ENCODE measurements at regions not wholly inside any gene's neighbourhood (a gene's known extent, or its start where the extent isn't known, plus 50 kb on each side); places are given as distances from the start of the nearest gene placed in this dataset.

GRCh38 chr20:39214828-39215227 is 252.7 kb downstream of the DHX35 start:
- H3K9me3 ChIP-seq (ENCODE audit: low read length) = no peaks in the 10 kb centered on the region
- H3K4me3 ChIP-seq (ENCODE audit: low read depth, low read length, poor library complexity, severe bottlenecking) = no peak overlapping the region
- no peak overlapping the region for H3K4me2 ChIP-seq (ENCODE audit: low read length)
- H3K27ac ChIP-seq (ENCODE audit: low read depth, low read length, poor library complexity, severe bottlenecking) = no peak overlapping the region
- no peaks in the 10 kb centered on the region for H3K79me2 ChIP-seq (ENCODE audit: insufficient read depth, low read length)
- no peak overlapping the region for H2AFZ ChIP-seq (ENCODE audit: low read length)
- H4K20me1 ChIP-seq (ENCODE audit: insufficient read depth, low read length) = no peaks in the 10 kb centered on the region
- no peaks in the 10 kb centered on the region for H3K9me2 ChIP-seq (ENCODE audit: low read depth, low read length)
- TF ChIP-seq CTCF (IDR thresholded peaks at IDR 0.05; ENCODE audit: low read length) (no peak), EZH2 (IDR thresholded peaks at IDR 0.05; ENCODE audit: borderline replicate concordance, low read length) (no peak)
- H3K36me3 ChIP-seq (ENCODE audit: insufficient read depth, low read length) = no peaks in the 10 kb centered on the region
- no peak overlapping the region for H3K9ac ChIP-seq (ENCODE audit: low read length)
- no peaks in the 10 kb centered on the region for H3K27me3 ChIP-seq (ENCODE audit: insufficient read depth, low read length)
- no peaks in the 10 kb centered on the region for H3F3A ChIP-seq (ENCODE audit: insufficient read depth, low read length)
- H3K4me1 ChIP-seq (ENCODE audit: insufficient read depth, low read length, severe bottlenecking) = no peaks in the 10 kb centered on the region

GRCh38 chr20:39213476-39214145 is 251.5 kb downstream of the DHX35 start:
- Histone ChIP-seq H3K4me1 (ENCODE audit: insufficient read depth, low read length, severe bottlenecking) (no peaks in the 10 kb centered on the region), H3K79me2 (ENCODE audit: insufficient read depth, low read length) (no peaks in the 10 kb centered on the region), H3K36me3 (ENCODE audit: insufficient read depth, low read length) (no peaks in the 10 kb centered on the region), H2AFZ (ENCODE audit: low read length) (no peak overlapping the region), H3K4me2 (ENCODE audit: low read length) (no peak overlapping the region), H3K9ac (ENCODE audit: low read length) (no peak overlapping the region), H3K27me3 (ENCODE audit: insufficient read depth, low read length) (no peaks in the 10 kb centered on the region; the same call in 1 of the 2 replicates), H3F3A (ENCODE audit: insufficient read depth, low read length) (no peaks in the 10 kb centered on the region), H4K20me1 (ENCODE audit: insufficient read depth, low read length) (no peaks in the 10 kb centered on the region), H3K27ac (ENCODE audit: low read depth, low read length, poor library complexity, severe bottlenecking) (no peak overlapping the region), H3K9me3 (ENCODE audit: low read length) (no peaks in the 10 kb centered on the region), H3K4me3 (ENCODE audit: low read depth, low read length, poor library complexity, severe bottlenecking) (no peak overlapping the region), H3K9me2 (ENCODE audit: low read depth, low read length) (no peaks in the 10 kb centered on the region)
- TF ChIP-seq EZH2 (IDR thresholded peaks at IDR 0.05; ENCODE audit: borderline replicate concordance, low read length) = no peak
- no peak for TF ChIP-seq CTCF (IDR thresholded peaks at IDR 0.05; ENCODE audit: low read length)

- no peak overlapping the region for H3K27ac ChIP-seq (ENCODE audit: low read depth, low read length, poor library complexity, severe bottlenecking)
- H3K4me1 ChIP-seq (ENCODE audit: insufficient read depth, low read length, severe bottlenecking) = no peaks in the 10 kb centered on the region
- no peaks in the 10 kb centered on the region for H3K36me3 ChIP-seq (ENCODE audit: insufficient read depth, low read length)
- H3F3A ChIP-seq (ENCODE audit: insufficient read depth, low read length) = no peaks in the 10 kb centered on the region
- TF ChIP-seq CTCF (IDR thresholded peaks at IDR 0.05; ENCODE audit: low read length) = no peak
- TF ChIP-seq EZH2 (IDR thresholded peaks at IDR 0.05; ENCODE audit: borderline replicate concordance, low read length) = no peak
- H3K79me2 ChIP-seq (ENCODE audit: insufficient read depth, low read length) = no peaks in the 10 kb centered on the region
- no peak overlapping the region for H3K9ac ChIP-seq (ENCODE audit: low read length)
- no peaks in the 10 kb centered on the region; the same call in 1 of the 2 replicates for H3K27me3 ChIP-seq (ENCODE audit: insufficient read depth, low read length)
- H3K4me2 ChIP-seq (ENCODE audit: low read length) = no peak overlapping the region
- no peak overlapping the region for H2AFZ ChIP-seq (ENCODE audit: low read length)
- no peaks in the 10 kb centered on the region for H3K9me3 ChIP-seq (ENCODE audit: low read length)
- no peak overlapping the region for H3K4me3 ChIP-seq (ENCODE audit: low read depth, low read length, poor library complexity, severe bottlenecking)
- H3K9me2 ChIP-seq (ENCODE audit: low read depth, low read length) = no peaks in the 10 kb centered on the region
- no peaks in the 10 kb centered on the region for H4K20me1 ChIP-seq (ENCODE audit: insufficient read depth, low read length)
Measured at GRCh38 chr20:39211060-39211748, 249.1 kb downstream of the DHX35 start.
